Spleen (tissue), 7 donors: ENCODE measurements at regions not wholly inside any gene's neighbourhood (a gene's known extent, or its start where the extent isn't known, plus 50 kb on each side); places are given as distances from the start of the nearest gene placed in this dataset.

ENCODE experiments used
- POLR2A ChIP-seq, 3 donors: fragments of 450-650 bp; IDR thresholded peaks; one replicate each; pipeline ENCODE4 v1.5.1; 2017; ENCODE audit warnings: antibody characterized with exemption in 3 of 3, mild to moderate bottlenecking in 1 of 3
- POLR2AphosphoS5 ChIP-seq, 3 donors: sonication (generic); formaldehyde crosslinking; IDR thresholded peaks; one replicate each; pipeline ENCODE4 v1.5.1; 2017; ENCODE audit warnings: antibody characterized with exemption in 3 of 3
- TF ChIP-seq, protein P1 (sequence below), 11 experiments: fragments of 200-600 bp in 7 of 11; fragments of 450-650 bp in 4 of 11; sonication (generic) in 4 of 11; IDR thresholded peaks in 8 of 11; conservative IDR thresholded peaks in 3 of 11; 1 replicate in 7 of 11; 2 replicates in 4 of 11; pipeline versions ENCODE4 v1.4.0 to v1.8.0; 2016 to 2021; ENCODE audit warnings: antibody characterized with exemption in 11 of 11, inconsistent platforms in 4 of 11, mild to moderate bottlenecking in 1 of 11
- donor health status: DM: no; HTN: no; CAD: no; lungs with moderate emphysema.
- donor health status: DM: no; HTN: no; CAD: no.
- donor health status: DM: no; HTN: no; CAD: no.

DNA sequence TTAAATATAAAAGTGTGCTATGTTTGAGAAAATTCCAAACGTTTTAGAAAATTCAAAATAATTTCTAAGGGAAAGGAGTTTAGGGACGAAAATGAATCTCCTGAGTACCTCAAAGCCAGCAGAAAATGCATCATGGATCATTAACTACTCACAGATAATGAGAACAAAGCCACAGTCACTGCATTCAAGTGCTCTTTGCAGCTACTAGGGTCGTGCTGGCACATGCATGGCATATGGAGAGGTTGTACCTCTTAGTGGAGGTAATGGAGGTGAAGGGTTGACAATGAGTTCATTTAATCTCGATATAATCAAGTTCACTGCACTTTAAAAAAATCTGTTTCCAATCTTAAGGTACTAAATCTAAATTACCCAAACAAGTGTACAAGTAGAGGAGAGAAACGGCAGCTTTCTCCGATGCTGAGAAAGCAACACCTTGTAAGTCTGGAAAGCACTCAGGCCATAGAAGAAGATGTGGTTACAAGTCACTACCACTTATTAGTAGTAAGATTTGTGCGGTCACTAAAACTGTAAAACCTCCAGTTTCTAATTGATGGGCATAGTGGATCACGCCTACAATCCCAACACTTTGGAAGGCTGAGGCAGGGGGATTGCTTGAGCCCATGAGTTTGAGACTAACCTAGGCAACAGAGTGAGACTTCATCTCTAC is 261.1 kb upstream of the ANO3 start:
- TF ChIP-seq, protein P1, sequence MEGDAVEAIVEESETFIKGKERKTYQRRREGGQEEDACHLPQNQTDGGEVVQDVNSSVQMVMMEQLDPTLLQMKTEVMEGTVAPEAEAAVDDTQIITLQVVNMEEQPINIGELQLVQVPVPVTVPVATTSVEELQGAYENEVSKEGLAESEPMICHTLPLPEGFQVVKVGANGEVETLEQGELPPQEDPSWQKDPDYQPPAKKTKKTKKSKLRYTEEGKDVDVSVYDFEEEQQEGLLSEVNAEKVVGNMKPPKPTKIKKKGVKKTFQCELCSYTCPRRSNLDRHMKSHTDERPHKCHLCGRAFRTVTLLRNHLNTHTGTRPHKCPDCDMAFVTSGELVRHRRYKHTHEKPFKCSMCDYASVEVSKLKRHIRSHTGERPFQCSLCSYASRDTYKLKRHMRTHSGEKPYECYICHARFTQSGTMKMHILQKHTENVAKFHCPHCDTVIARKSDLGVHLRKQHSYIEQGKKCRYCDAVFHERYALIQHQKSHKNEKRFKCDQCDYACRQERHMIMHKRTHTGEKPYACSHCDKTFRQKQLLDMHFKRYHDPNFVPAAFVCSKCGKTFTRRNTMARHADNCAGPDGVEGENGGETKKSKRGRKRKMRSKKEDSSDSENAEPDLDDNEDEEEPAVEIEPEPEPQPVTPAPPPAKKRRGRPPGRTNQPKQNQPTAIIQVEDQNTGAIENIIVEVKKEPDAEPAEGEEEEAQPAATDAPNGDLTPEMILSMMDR (IDR thresholded peaks at IDR 0.05 in 8 of 11, conservative IDR thresholded peaks at IDR 0.05 in 3 of 11), result no peak
- TF ChIP-seq POLR2AphosphoS5 (IDR thresholded peaks at IDR 0.05) (no peak), POLR2A (IDR thresholded peaks at IDR 0.05) (no peak)
